MM.1S (cell line): ENCODE measurements at regions not wholly inside any gene's neighbourhood (a gene's known extent, or its start where the extent isn't known, plus 50 kb on each side); places are given as distances from the start of the nearest gene placed in this dataset.

Experiments used
- DNase-seq: peaks from one replicate; pipeline ENCODE4 v3.0.0-alpha.2; 2015
- H2AFZ ChIP-seq: fragments of 300-600 bp; sonication (generic); 2 replicates; pipeline ENCODE4 v1.6.0; 2016; ENCODE audit warnings: antibody characterized with exemption, low read length
- H3F3A ChIP-seq: fragments of 300-600 bp; sonication (generic); 2 replicates; pipeline ENCODE4 v1.6.1; 2016; ENCODE audit warnings: mild to moderate bottlenecking, antibody characterized with exemption, low read length, moderate library complexity, mixed read lengths; ENCODE audit not compliant: insufficient read depth
- H3K27ac ChIP-seq: fragments of 300-600 bp; sonication (generic); 2 replicates; pipeline ENCODE4 v1.5.1; 2016; ENCODE audit warnings: mild to moderate bottlenecking, low read length
- H3K27me3 ChIP-seq: fragments of 300-600 bp; sonication (generic); replicated peaks from 2 replicates; pipeline ENCODE4 v1.6.0; 2016; ENCODE audit warnings: low read length; ENCODE audit not compliant: insufficient read depth
- H3K36me3 ChIP-seq: fragments of 300-600 bp; sonication (generic); replicated peaks from 2 replicates; pipeline ENCODE4 v1.6.1; 2016; ENCODE audit warnings: mild to moderate bottlenecking, low read length, mixed read lengths; ENCODE audit not compliant: insufficient read depth
- H3K4me1 ChIP-seq: fragments of 300-600 bp; sonication (generic); 2 replicates; pipeline ENCODE4 v1.6.1; 2016; ENCODE audit warnings: low read length, mixed read lengths
- H3K4me2 ChIP-seq: fragments of 300-600 bp; sonication (generic); 2 replicates; pipeline ENCODE4 v1.6.0; 2016; ENCODE audit warnings: low read depth, low read length
- H3K4me3 ChIP-seq: fragments of 300-600 bp; sonication (generic); 2 replicates; pipeline ENCODE4 v1.5.1; 2016; ENCODE audit warnings: low read length, mixed read lengths
- H3K79me2 ChIP-seq: fragments of 300-600 bp; sonication (generic); 2 replicates; pipeline ENCODE4 v1.6.1; 2016; ENCODE audit warnings: mixed run types, low read length, mixed read lengths
- H3K9ac ChIP-seq: fragments of 300-600 bp; sonication (generic); 2 replicates; pipeline ENCODE4 v1.6.1; 2016; ENCODE audit warnings: low read length, mixed read lengths
- H3K9me2 ChIP-seq: fragments of 300-600 bp; sonication (generic); replicated peaks from 2 replicates; pipeline ENCODE4 v1.6.1; 2016; ENCODE audit warnings: mild to moderate bottlenecking, low read length, mixed read lengths; ENCODE audit not compliant: insufficient read depth
- H3K9me3 ChIP-seq: fragments of 300-600 bp; sonication (generic); replicated peaks from 2 replicates; pipeline ENCODE4 v1.6.1; 2016; ENCODE audit warnings: mild to moderate bottlenecking, low read length, mixed read lengths; ENCODE audit not compliant: insufficient read depth
- H4K20me1 ChIP-seq: fragments of 300-600 bp; sonication (generic); 2 replicates; pipeline ENCODE4 v1.6.1; 2016; ENCODE audit warnings: mild to moderate bottlenecking, low read length, moderate library complexity, mixed read lengths; ENCODE audit not compliant: insufficient read depth
- EZH2 ChIP-seq: fragments of 300-600 bp; sonication (generic); optimal IDR thresholded peaks from 2 replicates; pipeline ENCODE3; 2017; ENCODE audit warnings: low read depth, mild to moderate bottlenecking, antibody characterized with exemption, low read length, mixed read lengths
- EZH2phosphoT487 ChIP-seq: fragments of 300-600 bp; sonication (generic); IDR thresholded peaks from 2 replicates; pipeline ENCODE4 v1.6.1; 2018; ENCODE audit warnings: antibody characterized with exemption, low read length
- TF ChIP-seq, protein P1 (sequence below): fragments of 300-600 bp; sonication (generic); IDR thresholded peaks from 2 replicates; pipeline ENCODE4 v1.5.1; 2016; ENCODE audit warnings: antibody characterized with exemption, low read length, mixed read lengths

DNA sequence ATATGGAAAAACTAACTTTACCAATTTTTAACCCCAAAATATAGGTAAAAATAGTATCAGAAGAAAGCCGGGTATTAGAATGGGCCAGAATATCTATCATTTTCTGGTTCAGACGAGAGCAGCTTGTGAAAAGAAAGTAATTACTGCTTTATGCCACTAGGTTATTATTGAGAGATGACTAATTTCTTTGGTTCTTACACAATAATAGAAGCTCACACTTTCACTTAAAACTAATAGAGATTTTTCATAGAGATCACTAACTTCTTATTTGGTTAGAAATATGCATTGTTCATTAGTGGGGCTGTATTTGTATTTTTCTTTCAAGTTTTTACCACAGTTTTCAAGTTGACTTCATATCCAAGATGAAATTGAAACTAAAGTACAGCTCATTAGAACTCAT, 1241.2 kb upstream of the FLRT2 start:
- no peaks in the 10 kb centered on the region for H3K9me2 ChIP-seq
- no peak overlapping the region for H3K9ac ChIP-seq
- H4K20me1 ChIP-seq, result no peaks in the 10 kb centered on the region
- H3K4me3 ChIP-seq, result no peak overlapping the region
- no peaks in the 10 kb centered on the region for H3K27me3 ChIP-seq
- no peak overlapping the region for H3K27ac ChIP-seq
- DNase-seq, result no peak
- no peaks in the 10 kb centered on the region for H3F3A ChIP-seq
- TF ChIP-seq EZH2, result no peak
- TF ChIP-seq, protein P1, sequence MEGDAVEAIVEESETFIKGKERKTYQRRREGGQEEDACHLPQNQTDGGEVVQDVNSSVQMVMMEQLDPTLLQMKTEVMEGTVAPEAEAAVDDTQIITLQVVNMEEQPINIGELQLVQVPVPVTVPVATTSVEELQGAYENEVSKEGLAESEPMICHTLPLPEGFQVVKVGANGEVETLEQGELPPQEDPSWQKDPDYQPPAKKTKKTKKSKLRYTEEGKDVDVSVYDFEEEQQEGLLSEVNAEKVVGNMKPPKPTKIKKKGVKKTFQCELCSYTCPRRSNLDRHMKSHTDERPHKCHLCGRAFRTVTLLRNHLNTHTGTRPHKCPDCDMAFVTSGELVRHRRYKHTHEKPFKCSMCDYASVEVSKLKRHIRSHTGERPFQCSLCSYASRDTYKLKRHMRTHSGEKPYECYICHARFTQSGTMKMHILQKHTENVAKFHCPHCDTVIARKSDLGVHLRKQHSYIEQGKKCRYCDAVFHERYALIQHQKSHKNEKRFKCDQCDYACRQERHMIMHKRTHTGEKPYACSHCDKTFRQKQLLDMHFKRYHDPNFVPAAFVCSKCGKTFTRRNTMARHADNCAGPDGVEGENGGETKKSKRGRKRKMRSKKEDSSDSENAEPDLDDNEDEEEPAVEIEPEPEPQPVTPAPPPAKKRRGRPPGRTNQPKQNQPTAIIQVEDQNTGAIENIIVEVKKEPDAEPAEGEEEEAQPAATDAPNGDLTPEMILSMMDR, result peak; percentile 12; the same call in 1 of the 2 replicates
- H3K4me1 ChIP-seq, result no peaks in the 10 kb centered on the region
- no peak overlapping the region for H2AFZ ChIP-seq
- H3K79me2 ChIP-seq, result no peaks in the 10 kb centered on the region
- H3K36me3 ChIP-seq, result no peaks in the 10 kb centered on the region
- no peaks in the 10 kb centered on the region for H3K9me3 ChIP-seq
- H3K4me2 ChIP-seq, result no peak overlapping the region

DNA sequence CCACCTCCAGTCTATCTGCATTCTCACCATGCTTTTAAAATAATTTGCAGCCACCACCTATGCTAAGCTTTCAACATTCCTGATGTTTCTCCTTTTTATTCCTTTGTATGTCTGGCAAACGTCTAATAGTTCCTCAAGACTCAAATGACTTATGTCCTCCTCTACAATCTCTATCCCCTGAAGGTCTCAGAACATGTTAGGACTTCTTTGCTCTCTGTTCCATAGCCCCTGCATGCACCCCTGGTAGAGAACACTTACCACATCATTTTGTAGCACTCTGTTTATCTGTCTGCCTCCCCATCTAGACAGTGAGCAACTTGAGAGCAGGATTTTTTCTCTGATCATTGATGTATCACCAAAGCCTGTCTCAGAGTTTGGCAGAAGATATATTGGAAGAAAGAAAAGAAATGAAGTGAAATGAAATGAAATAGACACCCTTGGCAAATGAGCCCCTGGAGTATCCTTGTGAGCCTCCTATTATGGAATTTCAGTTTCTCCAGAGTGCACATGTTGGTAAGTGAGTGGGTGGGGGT, 1231.2 kb upstream of the FLRT2 start:
- no peak for TF ChIP-seq EZH2
- TF ChIP-seq, protein P1, result no peak
- TF ChIP-seq EZH2phosphoT487, result no peak
- Histone ChIP-seq H3K4me1 (no peaks in the 10 kb centered on the region), H3K79me2 (no peaks in the 10 kb centered on the region), H3K27me3 (no peaks in the 10 kb centered on the region), H3F3A (no peaks in the 10 kb centered on the region), H3K4me2 (no peak overlapping the region), H3K36me3 (no peaks in the 10 kb centered on the region), H3K9me2 (no peaks in the 10 kb centered on the region), H2AFZ (no peak overlapping the region), H3K9ac (no peak overlapping the region), H4K20me1 (no peaks in the 10 kb centered on the region), H3K9me3 (no peaks in the 10 kb centered on the region), H3K27ac (no peak overlapping the region), H3K4me3 (no peak overlapping the region)
- no peak for DNase-seq

DNA sequence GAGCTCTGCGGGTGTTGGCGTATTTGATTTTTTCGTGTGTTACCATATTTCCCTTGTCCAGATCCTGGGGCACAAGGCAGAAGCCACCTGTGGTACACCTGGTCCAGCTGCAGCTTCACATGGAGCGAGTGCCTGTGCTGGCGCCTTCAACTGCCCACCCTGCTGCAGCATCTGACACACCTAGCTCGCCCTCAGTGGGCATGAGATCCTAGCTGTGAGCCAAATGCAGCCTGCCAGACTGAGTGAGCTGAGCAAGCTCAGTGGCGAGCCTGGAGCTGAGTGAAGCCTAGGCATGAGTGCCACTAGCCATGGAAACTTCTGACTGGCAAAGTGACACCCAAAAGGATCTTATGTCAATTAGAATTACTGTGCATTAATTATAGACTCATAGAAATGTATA, 1226.8 kb upstream of the FLRT2 start:
- no peak overlapping the region for H3K9ac ChIP-seq
- no peak overlapping the region for H3K27ac ChIP-seq
- no peak overlapping the region for H2AFZ ChIP-seq
- DNase-seq, result no peak
- no peaks in the 10 kb centered on the region for H3F3A ChIP-seq
- no peaks in the 10 kb centered on the region for H4K20me1 ChIP-seq
- H3K9me3 ChIP-seq, result no peaks in the 10 kb centered on the region
- H3K79me2 ChIP-seq, result no peaks in the 10 kb centered on the region
- H3K4me3 ChIP-seq, result no peak overlapping the region
- no peaks in the 10 kb centered on the region for H3K9me2 ChIP-seq
- no peak overlapping the region for H3K4me2 ChIP-seq
- H3K27me3 ChIP-seq, result no peaks in the 10 kb centered on the region
- TF ChIP-seq, protein P1, result no peak
- no peak for TF ChIP-seq EZH2phosphoT487
- no peak for TF ChIP-seq EZH2
- H3K36me3 ChIP-seq, result no peaks in the 10 kb centered on the region
- no peaks in the 10 kb centered on the region for H3K4me1 ChIP-seq
